ENCODE measurements at regions not wholly inside any gene's neighbourhood (a gene's known extent, or its start where the extent isn't known, plus 50 kb on each side); places are given as distances from the start of the nearest gene placed in this dataset.

DNA sequence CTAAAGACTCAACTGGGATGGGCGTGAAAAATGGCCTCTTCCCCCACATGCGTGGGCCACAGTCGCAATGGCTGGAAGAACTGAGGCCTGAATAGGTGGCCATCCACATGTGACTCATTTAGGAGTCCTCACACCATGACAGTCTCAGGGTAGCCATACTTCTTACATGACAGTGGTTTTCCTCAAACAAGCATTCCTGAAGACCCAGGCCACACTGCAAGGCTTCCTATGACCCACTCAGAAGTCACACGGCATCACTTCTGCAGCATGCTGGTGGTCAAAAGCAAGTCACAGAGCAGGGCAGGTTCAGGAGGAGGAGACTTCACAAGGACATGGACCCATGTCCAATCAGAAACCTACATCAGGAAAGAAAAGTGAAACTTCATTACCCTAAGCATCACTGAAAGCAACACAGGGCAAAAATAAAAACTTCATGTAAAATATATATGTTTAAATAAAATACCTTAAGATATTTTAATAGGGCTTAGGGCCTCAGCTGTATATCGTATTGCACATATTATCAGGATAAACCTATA lies 257.1 kb downstream of the OPA1 start:
- TF ChIP-seq, protein P1, sequence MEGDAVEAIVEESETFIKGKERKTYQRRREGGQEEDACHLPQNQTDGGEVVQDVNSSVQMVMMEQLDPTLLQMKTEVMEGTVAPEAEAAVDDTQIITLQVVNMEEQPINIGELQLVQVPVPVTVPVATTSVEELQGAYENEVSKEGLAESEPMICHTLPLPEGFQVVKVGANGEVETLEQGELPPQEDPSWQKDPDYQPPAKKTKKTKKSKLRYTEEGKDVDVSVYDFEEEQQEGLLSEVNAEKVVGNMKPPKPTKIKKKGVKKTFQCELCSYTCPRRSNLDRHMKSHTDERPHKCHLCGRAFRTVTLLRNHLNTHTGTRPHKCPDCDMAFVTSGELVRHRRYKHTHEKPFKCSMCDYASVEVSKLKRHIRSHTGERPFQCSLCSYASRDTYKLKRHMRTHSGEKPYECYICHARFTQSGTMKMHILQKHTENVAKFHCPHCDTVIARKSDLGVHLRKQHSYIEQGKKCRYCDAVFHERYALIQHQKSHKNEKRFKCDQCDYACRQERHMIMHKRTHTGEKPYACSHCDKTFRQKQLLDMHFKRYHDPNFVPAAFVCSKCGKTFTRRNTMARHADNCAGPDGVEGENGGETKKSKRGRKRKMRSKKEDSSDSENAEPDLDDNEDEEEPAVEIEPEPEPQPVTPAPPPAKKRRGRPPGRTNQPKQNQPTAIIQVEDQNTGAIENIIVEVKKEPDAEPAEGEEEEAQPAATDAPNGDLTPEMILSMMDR (optimal IDR thresholded peaks at IDR 0.05 in 1 of 3, IDR thresholded peaks at IDR 0.05 in 1 of 3, conservative IDR thresholded peaks at IDR 0.05 in 1 of 3; ENCODE audit: extremely low read depth in 1 of 3, insufficient read depth in 2 of 3, low read length in 3 of 3): no peak
- no peak for TF ChIP-seq EZH2 (IDR thresholded peaks at IDR 0.05; ENCODE audit: low read length)

Data from keratinocyte (primary cell).